ENCODE measurements at regions not wholly inside any gene's neighbourhood (a gene's known extent, or its start where the extent isn't known, plus 50 kb on each side); places are given as distances from the start of the nearest gene placed in this dataset.

DNA sequence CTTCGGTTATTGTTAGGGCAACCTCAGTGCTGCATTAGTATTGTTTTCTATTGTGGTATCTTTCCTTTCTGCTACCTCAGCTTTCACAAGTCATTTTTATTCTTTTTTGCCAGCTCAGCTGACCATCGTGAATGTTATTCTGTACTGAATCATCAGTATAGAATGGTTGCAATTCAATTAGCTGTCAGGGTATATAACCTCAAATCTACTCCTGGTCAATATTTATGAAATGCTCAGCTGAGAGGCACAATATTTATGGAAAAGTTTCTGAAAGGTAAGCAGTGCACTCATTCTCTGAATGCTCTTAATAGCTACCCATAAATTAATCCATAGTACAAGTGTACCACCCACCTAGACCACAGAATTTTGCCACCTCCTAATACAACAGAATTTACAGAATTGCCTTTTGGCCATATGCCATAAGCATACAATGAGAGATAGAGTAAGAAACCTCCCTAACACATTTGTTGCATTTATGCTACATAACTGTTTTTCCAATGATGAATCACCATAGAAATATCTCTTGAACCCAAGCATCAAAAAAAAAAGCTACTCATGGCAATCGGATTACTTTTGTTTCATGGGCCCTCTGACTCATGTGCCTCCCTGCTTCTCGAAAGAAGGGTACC is 732.6 kb upstream of the CHRM3 start:
- Histone ChIP-seq H3K27ac (no peak overlapping the region), H3K9me3 (no peaks in the 10 kb centered on the region), H3K27me3 (no peaks in the 10 kb centered on the region), H3K4me1 (ENCODE audit: control insufficient read depth in 1 of 2, insufficient read depth in 1 of 2, low read depth in 1 of 2, low read length in 1 of 2) (no peaks in the 10 kb centered on the region), H3K4me3 (ENCODE audit: low read depth in 1 of 2, low read length in 1 of 2) (no peak overlapping the region), H3K36me3 (no peaks in the 10 kb centered on the region)
- TF ChIP-seq, protein P1, sequence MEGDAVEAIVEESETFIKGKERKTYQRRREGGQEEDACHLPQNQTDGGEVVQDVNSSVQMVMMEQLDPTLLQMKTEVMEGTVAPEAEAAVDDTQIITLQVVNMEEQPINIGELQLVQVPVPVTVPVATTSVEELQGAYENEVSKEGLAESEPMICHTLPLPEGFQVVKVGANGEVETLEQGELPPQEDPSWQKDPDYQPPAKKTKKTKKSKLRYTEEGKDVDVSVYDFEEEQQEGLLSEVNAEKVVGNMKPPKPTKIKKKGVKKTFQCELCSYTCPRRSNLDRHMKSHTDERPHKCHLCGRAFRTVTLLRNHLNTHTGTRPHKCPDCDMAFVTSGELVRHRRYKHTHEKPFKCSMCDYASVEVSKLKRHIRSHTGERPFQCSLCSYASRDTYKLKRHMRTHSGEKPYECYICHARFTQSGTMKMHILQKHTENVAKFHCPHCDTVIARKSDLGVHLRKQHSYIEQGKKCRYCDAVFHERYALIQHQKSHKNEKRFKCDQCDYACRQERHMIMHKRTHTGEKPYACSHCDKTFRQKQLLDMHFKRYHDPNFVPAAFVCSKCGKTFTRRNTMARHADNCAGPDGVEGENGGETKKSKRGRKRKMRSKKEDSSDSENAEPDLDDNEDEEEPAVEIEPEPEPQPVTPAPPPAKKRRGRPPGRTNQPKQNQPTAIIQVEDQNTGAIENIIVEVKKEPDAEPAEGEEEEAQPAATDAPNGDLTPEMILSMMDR (IDR thresholded peaks at IDR 0.05): no peak

DNA sequence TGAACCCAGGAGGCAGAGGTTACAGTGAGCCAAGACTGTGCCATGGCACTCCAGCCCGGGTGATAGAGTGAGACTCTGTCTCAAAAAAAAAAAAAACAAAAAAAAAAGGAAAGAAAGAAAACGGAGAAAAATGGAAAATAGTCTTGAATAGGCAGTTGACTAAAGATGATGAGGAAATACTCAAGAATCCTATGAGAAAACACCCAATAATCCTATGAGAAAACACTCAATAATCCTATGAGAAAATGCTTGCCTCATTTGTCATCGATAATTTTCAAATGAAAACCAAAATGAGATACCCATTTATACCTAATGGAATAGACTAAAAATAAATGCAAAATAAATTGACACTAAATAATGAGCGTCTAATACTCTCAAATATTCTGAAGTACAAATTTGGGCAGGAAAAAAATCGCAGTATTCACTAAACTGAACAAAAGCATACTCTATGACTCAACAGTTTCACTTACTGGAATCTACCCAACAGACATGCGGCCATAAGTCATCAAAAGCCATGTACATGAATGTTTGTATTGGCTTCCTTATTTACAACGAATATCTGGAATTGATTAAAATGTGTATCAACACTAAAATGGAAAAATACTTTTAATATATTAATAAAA is 733.9 kb upstream of the CHRM3 start:
- no peaks in the 10 kb centered on the region for H3K36me3 ChIP-seq
- TF ChIP-seq, protein P1 (IDR thresholded peaks at IDR 0.05): no peak
- no peak overlapping the region for H3K27ac ChIP-seq
- no peak overlapping the region for H3K4me3 ChIP-seq (ENCODE audit: low read depth in 1 of 2, low read length in 1 of 2)
- no peaks in the 10 kb centered on the region for H3K4me1 ChIP-seq (ENCODE audit: control insufficient read depth in 1 of 2, insufficient read depth in 1 of 2, low read depth in 1 of 2, low read length in 1 of 2)
- H3K9me3 ChIP-seq: no peaks in the 10 kb centered on the region
- no peaks in the 10 kb centered on the region for H3K27me3 ChIP-seq

DNA sequence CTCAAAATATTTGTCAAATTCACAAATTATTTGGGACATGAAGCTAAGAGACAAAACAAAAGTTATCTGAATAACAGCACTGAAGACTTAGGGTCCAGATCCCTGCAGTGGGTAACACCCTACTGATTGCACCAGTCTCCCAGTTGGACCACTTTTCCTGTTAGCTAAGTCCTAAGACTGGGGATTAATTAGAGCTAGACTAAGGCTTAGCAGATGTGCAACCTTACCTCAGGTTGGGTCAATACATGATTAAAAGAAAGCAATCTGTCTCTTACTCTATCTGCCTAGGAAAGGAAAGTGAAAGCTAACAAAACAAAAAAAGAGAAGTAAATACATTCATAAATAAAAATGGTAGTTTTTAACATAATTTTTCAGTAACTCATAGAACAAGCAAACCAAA is 737.2 kb upstream of the CHRM3 start:
- Histone ChIP-seq H3K4me3 (ENCODE audit: low read depth in 1 of 2, low read length in 1 of 2) (no peak overlapping the region), H3K9me3 (no peaks in the 10 kb centered on the region), H3K36me3 (no peaks in the 10 kb centered on the region), H3K27me3 (no peaks in the 10 kb centered on the region), H3K27ac (no peak overlapping the region), H3K4me1 (ENCODE audit: control insufficient read depth in 1 of 2, insufficient read depth in 1 of 2, low read depth in 1 of 2, low read length in 1 of 2) (no peaks in the 10 kb centered on the region)
- TF ChIP-seq, protein P1 (IDR thresholded peaks at IDR 0.05): no peak

DNA sequence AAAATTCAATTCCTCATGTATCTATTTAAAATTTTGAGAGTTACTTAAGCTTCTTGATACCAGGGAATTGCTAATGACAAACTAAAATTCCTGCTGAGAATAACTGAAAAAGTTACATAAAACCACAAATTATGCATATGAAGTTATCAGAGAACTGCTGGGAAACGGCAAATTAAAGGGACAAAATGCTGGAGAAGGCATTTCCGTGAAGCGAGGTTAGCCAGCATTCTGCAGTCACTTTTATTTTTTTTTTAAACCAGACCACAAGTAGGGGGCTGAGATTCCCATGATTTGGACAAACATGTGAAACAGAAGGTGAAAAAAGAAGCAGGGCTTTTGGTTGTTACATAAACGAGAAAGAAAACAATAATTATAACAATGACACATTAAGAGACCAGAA is 737.6 kb upstream of the CHRM3 start:
- Histone ChIP-seq H3K27ac (no peak overlapping the region), H3K9me3 (no peaks in the 10 kb centered on the region), H3K4me1 (ENCODE audit: control insufficient read depth in 1 of 2, insufficient read depth in 1 of 2, low read depth in 1 of 2, low read length in 1 of 2) (no peaks in the 10 kb centered on the region), H3K36me3 (no peaks in the 10 kb centered on the region), H3K27me3 (no peaks in the 10 kb centered on the region), H3K4me3 (ENCODE audit: low read depth in 1 of 2, low read length in 1 of 2) (no peak overlapping the region)
- TF ChIP-seq, protein P1 (IDR thresholded peaks at IDR 0.05): no peak

DNA sequence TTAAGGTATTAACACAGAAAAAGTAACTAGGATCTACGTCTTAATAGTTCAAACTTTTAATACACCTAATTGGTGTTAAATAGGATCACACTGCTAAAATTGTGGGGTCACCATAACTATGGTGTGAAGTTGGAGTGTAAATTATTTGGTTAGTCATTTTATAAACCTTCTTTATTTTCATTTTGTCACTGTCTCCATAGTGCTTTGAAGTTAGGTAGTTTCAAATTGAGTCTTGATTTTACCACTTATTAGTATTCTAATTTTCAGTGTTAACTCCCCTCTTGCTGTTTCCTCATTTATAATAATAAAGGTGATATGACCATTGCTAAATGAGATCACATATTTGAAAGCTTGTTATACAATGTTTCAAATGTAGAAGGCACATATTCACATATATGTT is 738.1 kb upstream of the CHRM3 start:
- no peaks in the 10 kb centered on the region for H3K4me1 ChIP-seq (ENCODE audit: control insufficient read depth in 1 of 2, insufficient read depth in 1 of 2, low read depth in 1 of 2, low read length in 1 of 2)
- H3K27me3 ChIP-seq: no peaks in the 10 kb centered on the region
- TF ChIP-seq, protein P1 (IDR thresholded peaks at IDR 0.05): no peak
- H3K27ac ChIP-seq: no peak overlapping the region
- no peaks in the 10 kb centered on the region for H3K9me3 ChIP-seq
- H3K4me3 ChIP-seq (ENCODE audit: low read depth in 1 of 2, low read length in 1 of 2): no peak overlapping the region
- no peaks in the 10 kb centered on the region for H3K36me3 ChIP-seq

All from neutrophil (primary cell).